ENCODE measurements at regions not wholly inside any gene's neighbourhood (a gene's known extent, or its start where the extent isn't known, plus 50 kb on each side); places are given as distances from the start of the nearest gene placed in this dataset.

DNA sequence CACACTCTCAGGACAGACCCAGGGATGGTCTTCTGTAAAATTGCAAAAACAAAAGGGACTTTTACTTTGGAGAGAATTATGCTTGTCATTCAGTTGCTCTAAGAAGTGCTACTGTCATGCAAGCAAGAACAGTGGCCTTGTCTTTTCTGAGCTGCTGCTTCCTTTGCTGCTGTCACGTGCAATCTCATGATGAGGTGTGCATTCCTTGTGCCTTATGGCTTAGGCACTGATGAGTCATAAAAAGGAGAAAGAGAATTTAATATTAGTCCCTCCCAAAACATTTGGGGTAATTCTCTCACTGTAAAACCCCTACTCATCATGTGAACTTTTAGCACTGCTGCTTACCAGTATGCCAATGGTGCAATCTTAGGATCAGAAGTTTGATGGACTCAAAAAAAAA is 2051.3 kb downstream of the TP53TG3F start:
- TF ChIP-seq, protein P1, sequence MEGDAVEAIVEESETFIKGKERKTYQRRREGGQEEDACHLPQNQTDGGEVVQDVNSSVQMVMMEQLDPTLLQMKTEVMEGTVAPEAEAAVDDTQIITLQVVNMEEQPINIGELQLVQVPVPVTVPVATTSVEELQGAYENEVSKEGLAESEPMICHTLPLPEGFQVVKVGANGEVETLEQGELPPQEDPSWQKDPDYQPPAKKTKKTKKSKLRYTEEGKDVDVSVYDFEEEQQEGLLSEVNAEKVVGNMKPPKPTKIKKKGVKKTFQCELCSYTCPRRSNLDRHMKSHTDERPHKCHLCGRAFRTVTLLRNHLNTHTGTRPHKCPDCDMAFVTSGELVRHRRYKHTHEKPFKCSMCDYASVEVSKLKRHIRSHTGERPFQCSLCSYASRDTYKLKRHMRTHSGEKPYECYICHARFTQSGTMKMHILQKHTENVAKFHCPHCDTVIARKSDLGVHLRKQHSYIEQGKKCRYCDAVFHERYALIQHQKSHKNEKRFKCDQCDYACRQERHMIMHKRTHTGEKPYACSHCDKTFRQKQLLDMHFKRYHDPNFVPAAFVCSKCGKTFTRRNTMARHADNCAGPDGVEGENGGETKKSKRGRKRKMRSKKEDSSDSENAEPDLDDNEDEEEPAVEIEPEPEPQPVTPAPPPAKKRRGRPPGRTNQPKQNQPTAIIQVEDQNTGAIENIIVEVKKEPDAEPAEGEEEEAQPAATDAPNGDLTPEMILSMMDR (IDR thresholded peaks at IDR 0.05; ENCODE audit: insufficient read depth, low read depth, low read length) = no peak
- CTCF ChIA-PET = no interaction called here

DNA sequence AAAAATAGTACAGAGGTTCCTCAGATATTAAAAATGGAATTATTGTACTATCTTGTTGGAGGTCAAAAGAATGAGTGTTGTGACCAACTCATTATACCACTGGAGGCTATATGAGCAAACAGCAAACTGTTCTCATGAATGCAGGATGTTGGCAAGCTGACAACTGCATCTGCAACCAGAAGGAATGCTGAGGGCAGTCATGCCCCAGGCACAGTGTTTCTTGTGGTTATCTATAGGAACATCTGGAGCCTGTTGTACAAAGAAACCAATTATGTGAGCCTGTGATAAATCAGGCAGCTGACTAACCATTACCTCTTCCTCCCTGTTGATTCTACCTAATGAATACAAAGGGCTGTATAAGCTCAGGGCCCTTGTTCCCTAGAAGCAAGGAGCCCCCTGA is 2057.1 kb downstream of the TP53TG3F start:
- TF ChIP-seq, protein P1 (IDR thresholded peaks at IDR 0.05; ENCODE audit: insufficient read depth, low read depth, low read length) = no peak
- Histone ChIP-seq H3K36me3 (ENCODE audit: control insufficient read depth, insufficient read depth, low read length) (no peaks in the 10 kb centered on the region), H3K4me3 (ENCODE audit: low read depth, low read length) (no peak overlapping the region), H3K27me3 (ENCODE audit: control insufficient read depth, insufficient read depth, low read length) (no peaks in the 10 kb centered on the region)
- POLR2A ChIA-PET = no interaction called here
- no peak for DNase-seq (ENCODE audit: low read depth)
- CTCF ChIA-PET = no interaction called here

More for the DNA sequence above, 2051.3 kb downstream of the TP53TG3F start:
- no peak for DNase-seq (ENCODE audit: low read depth)
- POLR2A ChIA-PET = no interaction called here
- Histone ChIP-seq H3K4me3 (ENCODE audit: low read depth, low read length) (no peak overlapping the region), H3K27me3 (ENCODE audit: control insufficient read depth, insufficient read depth, low read length) (no peaks in the 10 kb centered on the region), H3K36me3 (ENCODE audit: control insufficient read depth, insufficient read depth, low read length) (no peaks in the 10 kb centered on the region)

DNA sequence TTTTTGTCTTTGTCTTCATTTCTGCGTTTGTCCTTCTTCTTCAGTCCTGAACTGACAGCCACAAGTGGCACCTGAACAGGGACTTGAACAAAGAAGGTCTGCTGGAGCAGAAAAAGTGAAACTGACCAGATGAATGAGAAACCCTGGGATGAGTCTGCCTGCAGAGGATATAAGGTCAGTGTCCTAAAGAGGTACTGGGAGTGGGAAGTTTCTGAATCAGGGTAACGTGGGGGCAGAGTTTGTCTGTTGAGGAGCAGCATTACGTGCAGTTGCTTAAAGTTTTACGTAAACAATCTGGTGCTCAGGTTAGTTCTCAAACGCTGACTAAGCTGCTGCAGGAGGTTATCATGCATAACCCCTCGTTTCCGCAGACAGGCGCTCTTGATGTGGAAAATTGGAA is 2057.6 kb downstream of the TP53TG3F start:
- no peaks in the 10 kb centered on the region for H3K27me3 ChIP-seq (ENCODE audit: control insufficient read depth, insufficient read depth, low read length)
- ChIA-PET CTCF (no interaction called here), POLR2A (no interaction called here)

DNA sequence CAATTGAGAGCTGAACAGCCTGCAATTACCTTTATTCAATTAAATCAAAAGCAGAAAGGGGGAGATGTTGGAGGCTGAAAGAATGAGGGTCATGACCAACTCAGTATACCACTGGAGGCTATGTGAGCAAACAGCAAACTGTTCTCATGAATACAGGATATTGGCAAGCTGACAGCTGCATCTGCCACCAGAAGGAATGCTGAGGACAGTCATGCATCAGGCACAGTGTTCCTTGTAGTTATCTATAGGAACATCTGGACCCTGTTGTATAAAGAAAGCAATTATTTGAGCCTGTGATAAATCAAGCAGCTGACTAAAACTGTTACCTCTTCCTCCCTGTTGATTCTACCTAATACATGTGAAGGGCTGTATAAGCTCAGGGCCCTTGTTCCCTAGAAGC is 2064.6 kb downstream of the TP53TG3F start:
- no peak for DNase-seq (ENCODE audit: low read depth)
- Histone ChIP-seq H3K4me3 (ENCODE audit: low read depth, low read length) (no peak overlapping the region), H3K27me3 (ENCODE audit: control insufficient read depth, insufficient read depth, low read length) (no peaks in the 10 kb centered on the region), H3K36me3 (ENCODE audit: control insufficient read depth, insufficient read depth, low read length) (no peaks in the 10 kb centered on the region)
- ChIA-PET CTCF (no interaction called here), POLR2A (no interaction called here)
- TF ChIP-seq, protein P1 (IDR thresholded peaks at IDR 0.05; ENCODE audit: insufficient read depth, low read depth, low read length) = no peak

More for the DNA sequence above, 2057.6 kb downstream of the TP53TG3F start:
- H3K4me3 ChIP-seq (ENCODE audit: low read depth, low read length) = no peak overlapping the region
- H3K36me3 ChIP-seq (ENCODE audit: control insufficient read depth, insufficient read depth, low read length) = no peaks in the 10 kb centered on the region
- DNase-seq (ENCODE audit: low read depth) = no peak
- TF ChIP-seq, protein P1 (IDR thresholded peaks at IDR 0.05; ENCODE audit: insufficient read depth, low read depth, low read length) = no peak

DNA sequence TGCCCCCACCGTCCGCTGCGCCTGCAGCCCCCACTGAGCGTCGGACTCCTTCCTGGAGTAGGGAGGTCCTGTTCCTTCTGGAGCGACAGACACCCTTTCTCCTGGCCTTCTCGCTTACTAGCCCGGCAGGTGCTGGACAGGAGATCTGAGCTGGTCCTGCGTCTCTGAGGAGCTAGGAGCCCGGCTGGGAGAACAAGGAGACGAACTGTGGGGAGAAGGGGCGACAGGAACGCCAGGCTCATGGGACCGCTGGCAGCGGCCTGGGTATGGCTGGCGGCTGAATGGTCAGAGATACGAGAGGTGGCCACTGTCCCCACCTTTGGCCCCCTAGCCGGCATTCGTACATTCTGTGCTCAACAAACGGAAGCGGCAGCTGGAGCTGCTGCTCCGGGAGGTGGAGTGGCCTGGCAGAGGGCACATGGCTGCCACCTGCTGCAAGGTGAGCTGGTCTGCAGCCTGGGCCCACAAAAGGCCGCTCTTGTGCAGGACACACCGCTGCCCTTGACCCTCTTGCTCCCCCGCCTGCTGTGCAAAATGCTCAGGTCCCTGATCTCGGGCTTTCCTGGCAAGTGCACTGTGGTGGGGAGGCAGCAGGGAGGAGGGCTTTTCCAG is 2066.7 kb downstream of the TP53TG3F start:
- no peaks in the 10 kb centered on the region for H3K27me3 ChIP-seq (ENCODE audit: control insufficient read depth, insufficient read depth, low read length)
- CTCF ChIA-PET = no interaction called here
- no peak for DNase-seq (ENCODE audit: low read depth)
- POLR2A ChIA-PET = no interaction called here
- H3K36me3 ChIP-seq (ENCODE audit: control insufficient read depth, insufficient read depth, low read length) = no peaks in the 10 kb centered on the region
- H3K4me3 ChIP-seq (ENCODE audit: low read depth, low read length) = no peak overlapping the region
- TF ChIP-seq, protein P1 (IDR thresholded peaks at IDR 0.05; ENCODE audit: insufficient read depth, low read depth, low read length) = no peak
